ENCODE measurements at regions not wholly inside any gene's neighbourhood (a gene's known extent, or its start where the extent isn't known, plus 50 kb on each side); places are given as distances from the start of the nearest gene placed in this dataset.

DNA sequence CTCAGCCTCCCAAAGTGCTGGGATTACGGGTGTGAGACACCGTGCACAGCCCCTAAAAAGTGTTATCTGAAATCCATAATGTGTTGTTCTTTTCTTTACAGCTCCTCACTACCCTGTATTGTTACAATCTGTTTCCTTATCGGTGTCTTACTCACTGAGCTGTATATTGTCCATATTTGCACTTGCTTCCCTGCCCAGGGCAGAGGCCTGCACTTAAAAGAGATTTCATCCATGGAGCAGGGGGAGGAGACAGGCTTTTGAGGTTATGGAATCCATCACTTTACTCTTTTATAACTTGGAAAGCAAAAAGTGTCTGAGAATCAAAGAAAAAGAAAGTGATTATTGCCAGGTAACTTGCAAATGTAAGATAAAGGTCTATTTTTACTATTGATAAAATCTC lies 251.0 kb downstream of the DIO2 start:
- DNase-seq: no peak

DNA sequence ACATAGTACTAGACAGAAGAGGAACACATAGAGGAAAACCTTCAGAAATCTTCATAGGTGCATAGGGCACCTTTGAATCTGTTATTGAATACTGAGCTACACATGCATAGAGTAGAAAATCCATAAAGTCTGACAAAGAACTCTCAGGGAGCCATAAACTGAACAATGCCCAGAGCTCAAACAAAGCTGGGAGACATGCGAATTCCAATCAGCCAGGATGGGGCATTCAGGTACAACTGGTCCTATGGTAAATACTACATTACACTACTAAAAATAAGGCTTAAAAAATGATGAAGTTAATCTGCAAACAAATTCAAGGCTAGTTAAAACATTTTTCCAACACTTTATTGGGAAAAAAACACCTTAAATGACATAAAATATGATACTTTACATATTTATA lies 259.7 kb downstream of the DIO2 start:
- DNase-seq: no peak

DNA sequence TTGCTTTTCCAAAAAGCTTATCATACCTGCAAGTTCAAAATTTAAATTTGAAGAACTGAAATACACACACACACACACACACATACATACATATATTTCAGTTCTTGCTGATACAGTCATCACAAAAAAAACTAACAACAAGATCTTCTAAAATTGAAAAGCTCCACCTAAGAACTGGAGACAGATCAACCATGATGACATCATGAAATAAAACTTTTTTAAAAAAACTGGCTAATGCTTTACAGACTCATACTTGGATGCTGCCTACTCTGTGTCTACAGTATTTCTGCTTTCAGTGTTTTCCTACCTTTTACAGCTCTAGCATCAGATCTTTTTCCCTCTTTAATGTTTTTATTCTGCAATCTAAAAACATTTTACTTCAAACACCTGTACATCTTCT lies 261.4 kb downstream of the DIO2 start:
- no peak for DNase-seq

DNA sequence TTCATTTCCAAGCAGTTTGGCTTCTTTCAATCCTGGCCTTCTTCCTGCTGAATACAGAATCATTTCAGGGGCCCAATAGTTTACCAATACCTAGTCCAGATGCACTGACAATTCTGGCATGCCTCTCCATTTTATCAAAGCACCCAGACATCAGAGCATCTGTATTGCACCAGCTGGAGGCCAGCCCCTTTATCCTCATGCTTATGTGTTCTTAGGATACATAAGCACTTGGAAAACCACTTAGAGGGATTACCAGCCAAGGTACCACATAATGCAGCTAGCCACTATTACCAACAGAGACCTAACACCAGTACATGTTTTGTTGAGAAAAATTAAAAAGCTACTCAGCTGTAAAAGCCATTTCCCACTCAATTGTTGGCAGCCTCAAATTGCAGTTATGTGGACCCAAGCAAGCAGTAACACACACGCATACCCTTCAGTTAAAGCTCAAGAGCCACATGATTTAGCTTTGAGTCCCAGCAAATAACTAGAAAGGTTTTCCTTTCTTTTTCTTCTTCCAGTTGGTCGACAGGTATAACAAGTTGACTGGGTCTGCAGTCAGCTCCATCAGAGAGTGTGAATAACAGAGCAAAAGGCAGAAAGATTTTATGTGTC lies 263.8 kb downstream of the DIO2 start:
- DNase-seq: peak; percentile 48

DNA sequence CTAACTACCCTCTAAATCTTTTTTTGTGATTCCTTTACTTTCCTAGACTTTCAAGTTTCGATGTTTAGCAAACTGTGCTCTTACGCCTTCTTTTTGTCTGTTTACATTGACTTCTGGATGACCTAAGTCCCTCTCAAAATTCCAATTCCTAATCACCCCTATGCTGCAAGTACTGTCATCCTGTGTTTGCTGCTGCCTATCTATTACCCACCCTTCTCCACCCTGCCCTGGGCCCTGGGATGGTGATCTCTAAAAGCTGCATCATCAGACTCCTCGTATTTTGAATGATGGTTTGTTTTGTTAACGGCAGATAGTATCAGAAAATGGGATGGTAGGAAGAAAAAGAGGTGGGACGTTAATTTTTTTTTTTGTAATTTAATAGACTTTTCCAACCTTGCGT lies 272.1 kb downstream of the DIO2 start:
- DNase-seq: no peak

DNA sequence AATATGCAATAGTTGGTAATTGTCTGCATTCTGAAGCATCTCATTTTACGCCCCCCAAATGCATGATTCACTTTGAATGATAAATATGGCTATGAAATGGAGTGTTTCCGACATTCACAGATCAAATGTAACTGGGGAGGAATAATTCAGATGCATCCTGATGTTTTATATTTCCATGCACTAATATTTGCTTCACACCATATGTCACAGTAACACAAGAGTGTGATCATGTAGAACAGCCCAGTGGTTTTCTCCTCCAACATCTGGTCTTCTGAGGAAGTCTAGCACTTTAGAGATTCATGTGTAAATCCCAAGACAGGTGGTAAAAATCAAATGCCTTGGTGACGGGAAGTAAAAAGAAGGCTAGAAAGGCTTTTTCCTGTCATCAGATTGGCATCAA lies 273.1 kb downstream of the DIO2 start:
- DNase-seq: no peak

DNA sequence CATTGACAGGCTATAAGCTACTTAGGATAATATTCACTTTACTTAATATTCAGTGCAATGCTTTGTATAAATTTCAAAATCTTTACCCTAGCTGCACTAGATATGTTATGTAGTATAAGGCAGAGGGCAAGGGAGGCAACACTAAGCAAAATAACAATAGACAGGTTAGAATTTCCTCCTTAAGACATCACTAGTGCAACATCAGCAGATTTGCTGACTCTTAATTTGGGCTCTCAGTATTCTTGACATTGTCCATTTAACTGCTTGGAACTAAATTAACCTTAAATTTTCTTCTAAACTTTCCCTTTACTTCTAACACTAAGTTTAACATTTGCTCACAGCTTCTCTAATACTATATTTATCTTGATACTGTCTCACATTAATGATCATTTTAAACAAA lies 273.9 kb downstream of the DIO2 start:
- no peak for DNase-seq

DNA sequence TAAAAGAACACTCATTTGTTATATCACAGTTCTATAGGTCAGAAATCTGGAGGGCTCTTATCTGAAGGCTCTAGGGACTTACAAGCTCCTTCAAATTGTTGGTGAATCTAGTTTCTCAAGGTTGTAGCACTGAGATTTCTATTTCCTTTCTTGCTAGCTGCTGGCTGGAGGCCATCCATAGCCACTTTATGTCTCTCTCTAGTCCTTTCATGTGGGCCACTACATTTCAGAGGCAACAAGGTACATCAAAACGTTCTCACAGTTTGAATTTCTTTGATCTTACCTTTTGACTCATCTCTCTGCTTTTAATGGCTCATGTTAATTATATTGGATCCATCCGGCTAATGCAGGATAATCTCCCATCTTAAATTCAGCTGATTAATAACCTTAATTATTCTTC lies 286.8 kb downstream of the DIO2 start:
- no peak for DNase-seq

DNA sequence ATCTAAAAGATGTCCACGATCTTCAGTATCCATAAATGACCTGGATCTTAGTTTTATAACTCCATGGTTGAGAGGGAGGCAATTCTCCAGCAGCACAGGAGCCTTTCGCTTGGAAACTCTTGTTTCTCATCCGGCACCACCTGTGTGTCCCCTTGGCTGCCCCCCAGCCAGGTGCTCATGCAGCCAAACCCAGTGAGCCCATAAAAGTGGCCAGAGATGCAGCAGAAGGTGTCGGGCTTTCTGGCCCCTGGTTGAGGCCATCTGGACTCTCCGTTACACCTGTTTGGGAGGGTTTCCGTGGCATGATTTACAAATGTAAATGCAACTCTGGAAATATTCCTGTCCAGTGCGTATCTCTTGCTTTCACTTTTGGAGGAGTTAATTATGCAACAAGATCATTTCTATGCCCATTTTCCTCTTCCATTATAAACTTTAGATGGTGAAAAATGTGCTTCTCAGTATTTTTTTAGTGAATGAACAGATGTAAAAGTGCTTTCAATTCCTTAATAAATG lies 291.1 kb downstream of the DIO2 start:
- DNase-seq: no peak

Data from NCI-H2107 (cell line).